NCI-H187 (cell line): ENCODE measurements at regions not wholly inside any gene's neighbourhood (a gene's known extent, or its start where the extent isn't known, plus 50 kb on each side); places are given as distances from the start of the nearest gene placed in this dataset.
"Not testable (repeated sequence)": the region's sequence is repeated elsewhere in the genome, so short reads cannot be mapped to it uniquely, and the experiment has no call there.

Source experiments
- DNase-seq, 2 experiments: peaks; one replicate each; lab custom pipeline; 2025; lab: John Stamatoyannopoulos, UW

- no peak for DNase-seq
Measured at GRCh38 chr6:137933696-137934095, 66.6 kb downstream of the TNFAIP3 start.

- DNase-seq: no peak
Measured at GRCh38 chr6:137936798-137937197, 69.7 kb downstream of the TNFAIP3 start.

GRCh38 chr6:137937834-137938233 is 70.8 kb downstream of the TNFAIP3 start:
- DNase-seq: no peak

GRCh38 chr6:137938770-137939379 is 71.8 kb downstream of the TNFAIP3 start:
- no peak for DNase-seq

- DNase-seq: no peak
Measured at GRCh38 chr6:137941995-137942394, 74.9 kb downstream of the TNFAIP3 start.

GRCh38 chr6:137942736-137943135 is 75.7 kb downstream of the TNFAIP3 start:
- DNase-seq: no peak

GRCh38 chr6:137944381-137944780 is 77.3 kb downstream of the TNFAIP3 start:
- not testable (repeated sequence) for DNase-seq

GRCh38 chr6:137944793-137945498 is 77.9 kb downstream of the TNFAIP3 start:
- no peak for DNase-seq

GRCh38 chr6:137949686-137950390 is 82.8 kb downstream of the TNFAIP3 start:
- no peak for DNase-seq

GRCh38 chr6:137950581-137950980 is 83.5 kb downstream of the TNFAIP3 start:
- DNase-seq: no peak

- no peak for DNase-seq
Measured at GRCh38 chr6:137951064-137951597, 84.1 kb downstream of the TNFAIP3 start.

GRCh38 chr6:137952247-137952646 is 85.2 kb downstream of the TNFAIP3 start:
- no peak for DNase-seq

GRCh38 chr6:137953761-137954160 is 86.7 kb downstream of the TNFAIP3 start:
- no peak for DNase-seq

- no peak for DNase-seq
Measured at GRCh38 chr6:137954253-137954652, 87.2 kb downstream of the TNFAIP3 start.

- DNase-seq: no peak
Measured at GRCh38 chr6:137956098-137956488, 89.0 kb downstream of the TNFAIP3 start.

- no peak for DNase-seq
Measured at GRCh38 chr6:137957471-137957870, 90.4 kb downstream of the TNFAIP3 start.

- DNase-seq: no peak
Measured at GRCh38 chr6:137958811-137959565, 91.9 kb downstream of the TNFAIP3 start.

- no peak for DNase-seq
Measured at GRCh38 chr6:137962725-137963124, 95.7 kb downstream of the TNFAIP3 start.

- DNase-seq: no peak
Measured at GRCh38 chr6:137964876-137965275, 97.8 kb downstream of the TNFAIP3 start.

GRCh38 chr6:137967689-137968454 is 100.8 kb downstream of the TNFAIP3 start:
- no peak for DNase-seq

- no peak for DNase-seq
Measured at GRCh38 chr6:137968455-137968804, 101.4 kb downstream of the TNFAIP3 start.

GRCh38 chr6:137968901-137969300 is 101.8 kb downstream of the TNFAIP3 start:
- no peak for DNase-seq
